Thyroid gland (tissue), 4 donors: ENCODE measurements at regions not wholly inside any gene's neighbourhood (a gene's known extent, or its start where the extent isn't known, plus 50 kb on each side); places are given as distances from the start of the nearest gene placed in this dataset.

Source experiments
- POLR2A ChIP-seq, 2 donors: fragments of 450-650 bp; IDR thresholded peaks; one replicate each; pipeline ENCODE4 v1.6.1; 2017; ENCODE audit warnings: antibody characterized with exemption in 2 of 2, mild to moderate bottlenecking in 2 of 2, moderate library complexity in 1 of 2
- TF ChIP-seq, protein P1 (sequence below), 6 experiments: fragments of 200-600 bp in 3 of 6; fragments of 450-650 bp in 3 of 6; sonication (generic) in 3 of 6; IDR thresholded peaks; one replicate each; pipeline ENCODE4 v1.5.1; 2016 to 2019; ENCODE audit warnings: antibody characterized with exemption in 6 of 6, mild to moderate bottlenecking in 2 of 6, inconsistent platforms in 1 of 6, moderate library complexity in 1 of 6

DNA sequence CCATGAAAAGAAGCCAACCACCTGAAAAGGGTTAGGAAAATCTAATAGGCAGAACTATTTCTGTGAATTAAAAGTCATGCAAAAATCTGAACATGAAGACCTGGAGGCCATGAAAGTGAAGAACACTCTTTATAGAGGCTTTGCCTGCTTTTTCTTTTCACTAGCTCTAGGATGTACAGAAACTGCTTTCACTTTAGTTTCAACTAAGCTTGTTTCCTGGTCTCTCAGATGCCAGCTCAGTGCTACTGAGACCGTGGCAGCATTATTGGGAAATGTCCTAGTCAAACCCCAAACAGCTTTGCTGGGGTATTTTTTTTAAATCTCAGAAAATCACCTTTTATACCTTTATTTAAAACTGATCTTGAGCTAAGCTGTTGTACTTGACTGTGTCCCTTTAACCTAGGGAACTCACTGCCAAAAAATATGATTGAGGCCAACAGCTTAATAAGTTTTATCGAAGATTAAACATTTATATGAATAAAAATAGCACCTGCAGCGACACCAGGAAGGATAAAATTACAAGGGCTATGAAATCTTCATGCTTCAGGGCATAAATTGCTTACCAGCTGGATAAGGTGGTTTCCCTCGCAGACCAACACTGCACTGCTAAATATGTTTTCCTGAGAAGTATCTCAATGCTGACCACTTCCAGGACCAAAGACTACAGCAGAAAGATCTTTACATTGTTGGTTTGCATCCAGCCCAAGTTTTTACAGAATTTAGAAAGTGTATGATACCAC lies 621.8 kb upstream of the ZFHX3 start:
- no peak for TF ChIP-seq POLR2A (IDR thresholded peaks at IDR 0.05)
- TF ChIP-seq, protein P1, sequence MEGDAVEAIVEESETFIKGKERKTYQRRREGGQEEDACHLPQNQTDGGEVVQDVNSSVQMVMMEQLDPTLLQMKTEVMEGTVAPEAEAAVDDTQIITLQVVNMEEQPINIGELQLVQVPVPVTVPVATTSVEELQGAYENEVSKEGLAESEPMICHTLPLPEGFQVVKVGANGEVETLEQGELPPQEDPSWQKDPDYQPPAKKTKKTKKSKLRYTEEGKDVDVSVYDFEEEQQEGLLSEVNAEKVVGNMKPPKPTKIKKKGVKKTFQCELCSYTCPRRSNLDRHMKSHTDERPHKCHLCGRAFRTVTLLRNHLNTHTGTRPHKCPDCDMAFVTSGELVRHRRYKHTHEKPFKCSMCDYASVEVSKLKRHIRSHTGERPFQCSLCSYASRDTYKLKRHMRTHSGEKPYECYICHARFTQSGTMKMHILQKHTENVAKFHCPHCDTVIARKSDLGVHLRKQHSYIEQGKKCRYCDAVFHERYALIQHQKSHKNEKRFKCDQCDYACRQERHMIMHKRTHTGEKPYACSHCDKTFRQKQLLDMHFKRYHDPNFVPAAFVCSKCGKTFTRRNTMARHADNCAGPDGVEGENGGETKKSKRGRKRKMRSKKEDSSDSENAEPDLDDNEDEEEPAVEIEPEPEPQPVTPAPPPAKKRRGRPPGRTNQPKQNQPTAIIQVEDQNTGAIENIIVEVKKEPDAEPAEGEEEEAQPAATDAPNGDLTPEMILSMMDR (IDR thresholded peaks at IDR 0.05): no peak
